ENCODE measurements at regions not wholly inside any gene's neighbourhood (a gene's known extent, or its start where the extent isn't known, plus 50 kb on each side); places are given as distances from the start of the nearest gene placed in this dataset.
"Not testable (repeated sequence)": the region's sequence is repeated elsewhere in the genome, so short reads cannot be mapped to it uniquely, and the experiment has no call there.

DNA sequence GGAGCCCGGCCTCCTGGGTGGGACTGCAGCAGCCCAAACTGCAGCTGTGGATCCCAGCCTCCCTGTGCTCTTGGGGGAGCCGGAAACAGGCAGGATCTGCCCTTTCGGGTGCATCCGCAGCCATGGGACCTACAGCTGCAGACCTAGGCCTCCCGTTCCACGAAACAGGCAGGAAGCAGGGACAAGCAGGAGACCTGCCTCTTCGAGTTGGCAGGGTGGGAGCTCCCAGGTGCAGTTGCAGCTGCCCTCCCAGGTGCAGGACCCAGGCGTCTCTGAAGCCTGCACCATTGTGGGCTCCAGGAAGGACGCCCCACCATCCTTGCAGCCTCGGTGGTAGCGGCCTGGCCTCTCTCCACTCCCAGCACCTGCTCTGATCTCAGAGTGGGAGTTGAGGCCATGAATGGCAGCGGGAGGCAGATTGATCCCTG lies 189.0 kb upstream of the KLHL1 start:
- no peak for DNase-seq (ENCODE audit: low read depth in 2 of 2)

DNA sequence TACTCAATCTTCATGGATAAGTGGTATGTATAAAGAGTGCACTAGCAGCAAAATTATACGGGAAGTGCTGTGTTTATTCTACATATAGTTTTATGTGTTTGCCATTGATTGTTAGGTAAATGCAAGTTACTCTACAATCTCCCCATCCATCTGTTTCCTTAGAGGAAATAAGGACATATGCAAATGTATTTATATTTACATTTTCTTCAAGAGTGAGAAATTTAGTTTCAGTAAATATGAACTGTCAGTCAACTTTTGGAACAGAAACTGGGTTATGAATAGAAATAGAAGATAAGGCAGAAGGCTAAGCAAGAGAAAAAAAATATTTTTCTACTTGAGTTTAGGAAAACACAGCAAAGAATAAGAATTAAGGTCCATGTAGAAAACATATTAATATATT lies 176.1 kb upstream of the KLHL1 start:
- DNase-seq (ENCODE audit: low read depth in 2 of 2), result no peak

DNA sequence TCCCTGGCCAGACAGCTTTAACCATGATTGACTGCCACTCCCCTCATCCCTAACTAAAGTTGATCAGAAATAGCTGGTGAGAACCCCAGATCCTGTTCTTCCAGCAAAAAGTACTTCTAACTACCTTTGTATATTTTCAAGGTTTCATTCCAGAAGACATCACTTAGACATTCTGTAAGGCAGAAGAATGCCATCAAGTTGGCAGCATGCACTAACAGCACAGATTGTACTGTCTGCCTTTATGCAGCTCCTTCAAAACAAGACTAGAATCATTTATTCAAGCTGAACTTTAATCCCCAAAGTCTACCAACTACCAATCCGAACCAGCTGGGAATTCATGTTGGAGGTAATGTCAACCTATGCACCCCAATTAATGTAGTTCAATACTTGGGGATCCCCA lies 167.6 kb upstream of the KLHL1 start:
- no peak for DNase-seq (ENCODE audit: low read depth in 2 of 2)

DNA sequence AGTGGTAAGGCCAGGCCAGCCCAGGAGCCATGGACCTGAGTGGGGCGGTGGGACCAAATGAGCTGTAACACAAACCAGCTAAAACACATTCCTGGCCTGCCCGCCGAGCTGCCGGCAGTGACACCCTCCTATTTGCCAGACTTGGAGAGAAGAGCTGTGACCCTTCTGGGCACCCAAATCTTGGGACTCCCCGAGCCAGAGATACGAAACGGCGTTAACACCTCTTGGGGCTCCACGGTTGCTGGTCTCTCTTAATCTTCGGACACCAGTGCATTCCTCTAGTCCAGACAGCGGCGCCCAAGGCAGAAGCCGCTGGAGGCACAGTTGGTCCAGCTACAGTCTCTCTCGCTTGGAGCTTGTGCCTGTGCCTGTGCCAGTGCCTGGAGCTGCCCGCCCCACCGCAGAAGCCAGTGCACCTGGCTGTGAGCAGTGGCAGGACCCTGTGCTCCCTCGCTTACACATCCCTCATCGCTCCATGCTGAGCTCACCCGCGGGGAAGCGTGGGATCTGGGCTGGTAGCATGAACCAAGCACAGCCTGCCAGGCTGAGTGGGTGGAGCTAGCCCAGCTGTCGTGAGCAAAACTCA lies 147.2 kb upstream of the KLHL1 start:
- DNase-seq (ENCODE audit: low read depth in 2 of 2), result no peak

DNA sequence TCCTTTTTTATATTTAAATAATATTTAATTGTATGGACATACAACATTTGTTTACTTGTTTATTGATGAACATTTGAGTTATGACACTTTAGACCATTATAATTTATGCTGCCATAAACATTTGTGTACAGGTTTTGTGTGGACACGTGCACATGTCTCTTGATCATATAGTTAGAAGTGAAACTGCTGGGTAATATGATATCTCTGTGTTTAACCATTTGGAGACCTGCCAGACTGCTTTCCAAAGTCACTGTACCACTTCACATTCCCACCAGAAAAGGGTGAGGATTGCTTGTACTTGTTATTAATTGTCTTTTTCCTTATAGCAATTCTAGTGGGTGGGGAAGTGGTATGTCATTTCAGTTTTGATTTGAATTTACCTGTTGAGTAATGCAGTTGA lies 145.6 kb upstream of the KLHL1 start:
- no peak for DNase-seq (ENCODE audit: low read depth in 2 of 2)

DNA sequence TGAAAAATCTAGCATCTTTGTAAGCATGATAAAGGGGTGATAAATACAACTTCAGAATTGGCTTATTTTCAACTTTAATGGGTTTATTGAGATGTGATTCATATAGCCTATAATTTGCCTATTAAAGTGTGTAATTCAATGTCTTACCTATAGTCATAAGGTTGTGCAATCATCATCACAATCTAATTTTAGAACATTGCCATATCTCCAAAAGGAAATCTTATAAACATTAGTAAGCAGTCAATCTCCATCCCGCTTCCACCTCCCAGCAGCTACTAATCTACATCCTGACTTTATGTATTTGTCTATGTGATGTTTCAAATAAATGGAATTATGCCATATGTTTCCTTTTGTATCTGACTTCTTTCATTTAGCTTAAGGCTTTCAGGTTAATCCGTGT lies 145.2 kb upstream of the KLHL1 start:
- no peak for DNase-seq (ENCODE audit: low read depth in 2 of 2)

DNA sequence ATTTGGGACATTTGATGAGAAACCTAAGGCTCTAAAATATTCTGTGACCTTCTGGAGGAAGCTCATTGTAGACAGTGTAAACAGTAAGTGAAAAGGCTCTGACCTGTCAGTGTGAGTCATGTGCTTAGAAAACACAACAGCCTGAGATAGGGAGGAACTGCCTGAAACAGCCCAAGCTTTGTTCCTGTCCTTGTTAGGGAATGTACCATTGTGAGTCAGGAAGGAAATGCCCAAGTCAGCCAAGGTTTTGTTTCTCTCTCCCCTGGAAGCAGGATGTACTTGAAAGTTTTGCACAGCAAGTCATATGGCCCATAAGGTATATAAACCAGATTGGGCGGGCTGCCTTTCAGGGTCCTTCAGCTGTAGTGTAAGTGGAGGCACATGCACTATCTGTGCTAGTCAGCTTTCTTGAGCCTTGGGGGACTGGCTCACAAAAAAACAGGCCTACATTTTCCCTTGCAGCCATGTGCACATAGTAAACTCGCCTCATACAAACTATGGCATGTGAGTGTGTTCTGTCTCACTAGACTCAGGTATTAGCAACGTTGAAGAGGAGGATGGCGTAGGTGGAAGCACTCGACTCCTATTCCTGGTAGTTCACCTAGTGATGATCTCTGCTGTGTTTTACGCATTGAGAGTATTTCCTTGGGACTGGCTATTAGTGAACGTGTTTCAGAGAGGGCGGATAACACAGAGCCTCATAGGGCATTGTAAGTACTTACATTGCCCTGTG lies 141.2 kb upstream of the KLHL1 start:
- no peak for DNase-seq (ENCODE audit: low read depth in 2 of 2)

DNA sequence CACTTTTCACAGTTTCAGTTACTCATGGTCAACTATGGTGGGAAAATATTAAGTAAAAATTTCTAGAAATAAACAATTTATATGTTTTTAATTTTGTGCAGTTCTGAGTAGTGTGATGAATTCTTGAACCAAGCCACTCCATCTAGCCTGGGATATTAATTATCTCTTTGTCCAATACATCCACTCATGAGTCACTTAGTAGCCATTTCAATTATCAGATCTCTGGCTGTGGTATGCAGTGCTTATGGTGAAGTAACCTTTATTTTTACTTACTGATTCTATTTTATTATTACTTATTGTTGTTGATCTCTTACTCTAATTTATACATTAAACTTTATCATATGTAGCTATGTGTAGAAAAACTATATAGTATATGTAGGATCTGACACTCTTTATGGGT lies 128.9 kb upstream of the KLHL1 start:
- no peak for DNase-seq (ENCODE audit: low read depth in 2 of 2)

DNA sequence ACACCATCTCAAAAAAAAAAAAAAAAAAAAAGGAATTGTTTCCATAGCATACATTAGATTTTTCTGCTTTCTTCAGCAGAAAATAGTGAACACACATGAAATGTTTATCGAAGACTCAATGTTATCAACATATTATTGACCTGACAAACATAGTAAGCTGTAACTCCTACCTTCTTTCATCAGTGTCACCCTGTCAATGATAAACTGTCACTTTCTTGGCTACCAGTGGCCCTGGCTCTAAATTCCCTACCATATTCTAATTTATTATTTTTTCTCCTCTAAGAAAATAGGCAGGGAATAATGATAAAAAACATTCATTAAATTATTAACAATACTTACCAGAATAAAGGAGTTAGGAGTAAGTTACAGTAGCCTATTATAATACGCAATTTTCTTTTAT lies 127.3 kb upstream of the KLHL1 start:
- no peak for DNase-seq (ENCODE audit: low read depth in 2 of 2)

DNA sequence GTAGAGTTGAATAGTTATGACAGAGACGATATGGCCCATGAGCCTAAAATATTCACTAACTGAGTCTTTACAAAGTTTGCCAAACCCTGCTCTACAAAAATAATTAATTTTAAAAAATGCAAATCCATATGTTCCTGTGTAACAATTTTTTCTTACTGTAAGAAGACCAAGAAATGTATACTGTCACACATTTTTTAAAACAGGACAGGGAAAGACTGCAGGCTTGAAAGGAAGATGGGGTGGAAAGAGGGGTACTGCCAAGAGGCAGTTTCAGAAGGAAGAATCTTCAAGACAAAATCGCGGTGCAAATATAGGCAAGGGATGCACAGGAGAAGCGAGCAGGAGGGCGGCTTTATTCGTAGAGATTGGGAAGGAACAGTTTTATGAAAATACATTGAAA lies 115.7 kb upstream of the KLHL1 start:
- DNase-seq (ENCODE audit: low read depth in 2 of 2), result no peak

DNA sequence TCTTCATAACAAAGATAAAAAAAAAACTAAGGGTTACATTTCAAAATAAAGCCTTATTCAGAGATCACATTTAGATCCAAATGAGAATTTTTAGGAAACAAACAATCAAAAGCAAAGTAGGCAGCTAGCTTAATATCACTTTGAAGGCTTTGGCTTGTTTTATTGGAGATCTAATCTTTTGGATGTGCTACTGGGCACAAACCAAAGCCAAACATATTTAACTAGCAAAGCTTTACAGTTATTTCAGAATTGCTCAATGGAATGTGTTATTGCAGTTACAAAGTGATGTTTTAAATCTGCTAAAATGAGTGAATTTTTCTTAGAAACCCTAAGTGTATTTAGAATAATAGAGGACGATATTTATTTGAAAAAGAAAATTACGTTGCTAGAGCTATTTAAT lies 114.7 kb upstream of the KLHL1 start:
- no peak for DNase-seq (ENCODE audit: low read depth in 2 of 2)

DNA sequence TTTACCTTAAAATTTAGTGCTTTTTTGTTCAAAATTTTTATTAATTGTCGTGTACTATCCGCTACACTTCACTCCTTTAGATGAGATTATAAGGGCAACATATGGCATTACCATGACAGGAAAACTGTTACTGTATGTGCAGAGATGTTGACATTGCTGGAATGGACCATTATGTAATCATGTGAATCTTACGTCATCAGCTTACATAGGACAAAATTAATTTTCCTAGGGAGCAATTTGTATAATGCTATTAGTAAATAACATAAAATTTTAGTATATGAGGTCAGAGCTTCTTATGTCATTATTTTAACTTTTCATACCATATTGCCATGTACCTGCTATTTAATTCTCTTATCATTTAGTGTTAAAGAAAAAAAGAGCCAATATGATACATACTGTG lies 110.4 kb upstream of the KLHL1 start:
- no peak for DNase-seq (ENCODE audit: low read depth in 2 of 2)

DNA sequence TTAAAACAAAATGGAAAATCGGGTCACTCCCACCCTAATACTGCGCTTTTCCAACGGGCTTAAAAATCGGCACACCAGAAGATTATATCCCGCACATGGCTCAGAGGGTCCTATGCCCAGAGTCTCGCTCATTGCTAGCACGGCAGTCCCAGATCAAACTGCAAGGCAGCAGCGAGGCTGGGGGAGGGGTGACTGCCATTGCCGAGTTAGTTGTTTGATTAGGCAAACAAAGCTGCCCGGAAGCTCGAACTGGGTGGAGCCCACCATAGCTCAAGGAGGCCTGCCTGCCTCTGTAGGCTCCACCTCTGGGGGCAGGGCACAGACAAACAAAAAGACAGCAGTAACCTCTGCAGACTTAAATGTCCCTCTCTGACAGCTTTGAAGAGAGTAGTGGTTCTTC lies 100.7 kb upstream of the KLHL1 start:
- not testable (repeated sequence) for DNase-seq (ENCODE audit: low read depth in 2 of 2)

DNA sequence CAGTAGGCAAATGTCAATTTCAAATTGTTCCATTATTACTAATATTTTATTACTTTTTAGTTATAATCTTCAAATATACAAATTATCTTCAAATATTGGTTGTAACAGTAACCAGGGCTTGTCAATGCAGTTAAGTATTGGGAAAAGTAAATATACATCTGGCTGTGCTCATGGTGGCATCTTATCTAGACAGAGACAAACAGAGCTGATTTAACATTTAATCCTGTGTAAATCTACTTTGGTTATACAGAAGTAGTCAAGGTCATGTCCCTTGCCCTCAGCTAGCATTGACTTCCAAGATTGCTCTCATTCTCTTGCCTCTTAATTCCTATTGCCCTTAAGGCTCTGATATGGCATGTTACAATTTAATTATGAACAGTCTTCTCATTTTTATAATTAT lies 98.4 kb upstream of the KLHL1 start:
- no peak for DNase-seq (ENCODE audit: low read depth in 2 of 2)

DNA sequence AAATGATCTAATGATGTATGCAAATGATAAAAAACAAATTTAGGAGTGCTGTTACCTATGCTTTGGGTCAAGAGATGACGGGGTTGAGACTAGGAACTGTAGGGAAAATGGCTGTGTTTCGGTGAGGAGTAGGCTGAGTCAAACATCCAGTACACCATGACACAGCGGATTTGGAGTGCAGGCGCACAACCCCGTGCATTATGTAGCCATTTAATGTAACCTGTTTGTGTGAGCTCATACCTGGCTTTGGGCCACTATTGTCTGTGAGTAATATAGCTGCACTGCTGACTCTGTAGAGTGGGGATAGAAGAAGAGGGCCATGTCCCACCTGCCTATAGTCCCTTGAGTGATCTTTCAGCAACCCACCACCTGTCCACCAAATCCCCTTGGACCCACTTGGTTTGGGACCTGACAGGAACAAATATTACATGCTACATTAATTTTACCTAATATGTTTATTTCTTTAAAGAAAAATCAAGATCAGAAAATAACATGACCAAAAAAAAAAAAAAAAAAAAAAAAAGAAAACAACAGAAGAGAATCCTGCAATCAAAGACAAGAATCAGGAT lies 95.5 kb upstream of the KLHL1 start:
- DNase-seq (ENCODE audit: low read depth in 2 of 2), result no peak

DNA sequence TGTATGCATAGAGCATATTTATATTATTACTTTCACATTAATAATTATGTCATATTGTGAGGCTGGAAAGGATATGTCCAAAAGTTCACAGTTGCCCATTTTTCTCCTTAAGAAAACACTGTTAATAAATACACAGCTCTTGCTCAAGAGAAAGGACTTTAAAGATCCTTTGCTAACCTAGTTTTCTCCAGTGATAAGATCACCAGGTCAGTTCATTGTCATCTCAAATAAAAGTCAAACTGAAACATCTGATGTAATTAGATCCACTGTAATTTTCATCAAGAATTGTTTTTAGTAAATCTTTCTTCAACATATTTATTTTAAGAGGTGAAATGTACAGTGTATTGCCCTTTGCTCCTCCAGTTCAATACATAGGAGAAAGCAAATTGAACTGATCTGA lies 82.8 kb upstream of the KLHL1 start:
- DNase-seq (ENCODE audit: low read depth in 2 of 2), result no peak

DNA sequence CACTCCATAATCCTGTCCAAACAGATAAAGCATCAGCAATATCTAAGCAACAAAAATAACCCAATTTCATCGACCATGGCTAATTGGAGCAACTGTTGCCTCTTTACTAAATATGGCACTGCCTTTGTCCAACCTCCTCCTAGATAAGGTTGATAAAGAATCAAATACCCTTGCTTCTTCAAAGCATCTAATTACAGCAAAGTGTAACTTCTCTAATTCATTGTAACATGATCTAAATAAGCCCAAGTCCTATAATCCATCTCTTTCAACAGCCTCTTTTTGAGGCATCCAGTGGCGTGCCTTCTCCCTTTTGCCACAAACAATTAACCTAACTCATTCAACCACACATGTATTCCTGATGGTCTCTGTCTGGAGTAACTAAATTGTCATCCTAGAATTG lies 81.7 kb upstream of the KLHL1 start:
- DNase-seq (ENCODE audit: low read depth in 2 of 2), result no peak

DNA sequence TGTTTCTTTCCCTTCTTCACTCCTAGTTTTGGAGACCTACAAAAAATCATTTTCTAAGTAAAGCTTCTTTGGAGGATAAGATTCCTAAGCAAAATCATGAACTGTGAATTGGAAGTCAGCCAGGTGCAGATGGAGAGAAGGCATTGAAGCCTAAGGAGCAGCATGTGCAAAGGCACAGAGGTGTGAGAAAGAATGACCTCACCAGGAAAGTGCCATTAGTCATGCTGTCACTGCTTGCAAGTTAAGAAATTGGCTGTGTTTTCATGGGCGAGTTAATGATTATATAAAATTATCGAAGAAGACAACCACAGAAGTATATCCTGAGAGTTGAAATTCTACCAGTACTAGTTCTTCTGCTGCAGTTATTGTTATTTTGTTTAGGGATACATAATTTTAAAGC lies 80.3 kb upstream of the KLHL1 start:
- DNase-seq (ENCODE audit: low read depth in 2 of 2), result no peak

DNA sequence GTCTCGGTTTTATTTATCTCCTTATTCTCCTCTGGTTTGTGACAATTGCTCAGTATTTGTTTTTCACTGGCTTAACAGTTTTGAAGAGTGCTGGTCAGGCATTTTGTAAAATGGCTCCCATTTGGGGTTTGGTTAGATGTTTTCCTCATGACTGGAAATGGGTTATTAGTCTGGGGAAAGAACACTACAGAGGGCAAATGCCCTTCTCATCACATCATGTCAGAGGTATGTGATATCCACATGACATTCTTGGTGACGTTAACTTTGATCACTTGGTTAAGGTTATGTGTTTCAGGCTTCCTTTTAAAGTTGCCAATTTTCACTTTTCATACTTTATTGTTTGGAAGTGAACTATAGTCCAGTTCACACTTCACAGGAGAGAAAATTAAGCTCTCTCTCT lies 74.8 kb upstream of the KLHL1 start:
- no peak for DNase-seq (ENCODE audit: low read depth in 2 of 2)
